HS-5 (cell line): ENCODE measurements at regions not wholly inside any gene's neighbourhood (a gene's known extent, or its start where the extent isn't known, plus 50 kb on each side); places are given as distances from the start of the nearest gene placed in this dataset.

Experiments
- DNase-seq: peaks from one replicate; pipeline ENCODE4 v3.0.0-alpha.2; 2012; ENCODE audit warnings: low read depth

DNA sequence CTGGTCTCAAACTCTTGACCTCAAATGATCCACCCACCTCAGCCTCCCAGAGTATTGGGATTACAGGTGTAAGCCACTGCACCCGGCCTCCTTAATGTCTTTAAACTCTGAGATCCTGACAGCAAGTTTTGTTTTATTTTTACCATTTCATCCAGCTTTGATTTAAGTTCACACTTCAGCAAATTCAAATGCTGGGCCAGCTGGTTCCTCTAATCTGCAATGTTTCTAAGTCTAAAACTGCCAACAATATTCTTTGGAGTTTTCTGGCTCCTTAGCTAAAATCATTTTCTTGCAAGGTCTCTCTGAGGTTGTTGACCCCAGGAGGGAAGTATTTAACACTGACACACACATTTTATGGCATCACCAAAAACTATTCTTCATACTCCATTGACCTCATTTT is 72.0 kb upstream of the COL24A1 start:
- DNase-seq = no peak

DNA sequence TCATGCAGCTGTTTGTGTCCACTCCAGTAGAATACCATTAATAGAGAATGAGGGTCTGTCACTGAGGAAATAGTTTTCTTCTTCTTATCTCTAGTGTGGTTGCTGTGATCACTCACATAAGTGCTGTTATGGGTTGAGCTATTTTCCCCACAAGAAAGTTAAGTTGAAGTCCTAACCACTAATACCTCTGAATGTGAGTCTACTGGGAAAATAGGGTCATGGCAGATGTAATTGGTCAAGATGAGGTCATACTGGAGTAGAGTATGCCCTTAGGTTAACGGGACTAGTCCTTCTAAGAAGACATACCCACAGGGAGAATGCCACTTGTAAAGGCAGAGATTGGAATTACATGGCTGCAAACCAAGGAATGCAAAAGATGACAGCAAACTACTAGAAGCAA is 70.5 kb upstream of the COL24A1 start:
- DNase-seq = no peak

DNA sequence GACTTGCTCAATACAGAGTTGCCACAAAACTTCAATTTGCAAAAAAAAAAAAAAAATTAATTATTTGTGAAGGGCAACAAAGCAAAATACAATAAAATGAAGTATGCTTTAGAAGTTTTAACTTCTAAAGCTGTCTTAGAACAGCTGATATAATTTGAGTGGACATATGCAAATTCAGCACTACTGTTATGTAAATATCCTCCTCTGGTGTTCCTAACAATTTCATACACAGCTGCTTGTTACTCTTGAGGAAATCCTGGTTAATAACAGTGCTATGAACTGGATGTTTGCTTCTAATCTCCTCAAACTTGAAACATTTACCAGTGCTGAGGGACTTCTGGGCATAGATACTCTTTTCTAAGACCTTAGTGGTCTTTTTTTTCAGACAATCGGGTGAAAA is 69.6 kb upstream of the COL24A1 start:
- no peak for DNase-seq

DNA sequence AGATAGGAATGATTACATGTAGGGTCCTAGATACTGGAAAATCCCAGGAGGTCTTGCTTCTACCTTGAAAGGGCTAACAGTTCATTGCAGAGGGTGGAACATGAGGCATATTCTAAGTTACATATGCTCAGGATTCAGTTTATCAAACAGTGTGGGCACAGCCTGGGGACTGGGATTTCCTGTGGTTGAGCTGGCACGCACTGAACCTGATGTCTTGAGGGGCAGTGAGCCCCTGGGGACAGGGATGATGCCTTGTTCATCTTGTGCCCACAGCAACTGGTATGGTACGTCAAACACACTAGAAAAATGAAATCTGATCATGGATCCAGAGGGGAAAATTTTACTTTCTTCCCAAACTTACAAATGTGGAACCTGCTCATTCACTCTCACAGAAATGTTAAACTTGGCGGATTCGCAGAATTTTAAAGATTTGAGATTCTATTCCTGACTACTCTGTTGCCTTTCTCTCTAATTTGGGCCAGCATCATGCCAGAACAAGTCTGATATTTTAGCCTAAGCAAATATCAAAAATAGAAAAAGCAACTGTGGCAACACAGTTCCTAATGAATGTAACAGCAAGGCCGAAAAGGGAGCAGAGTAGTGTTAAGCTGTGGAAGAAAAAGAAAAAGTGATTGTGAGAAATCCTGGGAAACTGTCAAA is 68.2 kb upstream of the COL24A1 start:
- no peak for DNase-seq

DNA sequence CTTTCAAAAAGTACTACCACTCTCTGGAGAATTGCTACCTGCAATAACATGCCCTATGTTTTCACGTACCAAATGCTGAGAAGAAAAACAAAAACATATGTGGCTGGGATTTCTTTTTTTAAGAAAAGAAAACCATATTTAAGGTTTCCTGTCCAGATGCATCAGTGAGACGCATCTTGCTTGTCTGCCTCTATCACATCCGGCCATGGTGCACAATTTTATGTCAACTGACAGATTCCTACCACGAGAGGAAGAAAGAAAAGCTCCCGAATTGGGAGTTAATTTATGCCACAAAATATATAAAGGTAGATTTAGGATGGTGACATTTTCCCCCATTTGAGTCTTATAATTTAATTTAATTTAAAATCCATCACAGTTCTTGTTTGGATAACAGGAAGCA is 62.3 kb upstream of the COL24A1 start:
- DNase-seq = no peak

DNA sequence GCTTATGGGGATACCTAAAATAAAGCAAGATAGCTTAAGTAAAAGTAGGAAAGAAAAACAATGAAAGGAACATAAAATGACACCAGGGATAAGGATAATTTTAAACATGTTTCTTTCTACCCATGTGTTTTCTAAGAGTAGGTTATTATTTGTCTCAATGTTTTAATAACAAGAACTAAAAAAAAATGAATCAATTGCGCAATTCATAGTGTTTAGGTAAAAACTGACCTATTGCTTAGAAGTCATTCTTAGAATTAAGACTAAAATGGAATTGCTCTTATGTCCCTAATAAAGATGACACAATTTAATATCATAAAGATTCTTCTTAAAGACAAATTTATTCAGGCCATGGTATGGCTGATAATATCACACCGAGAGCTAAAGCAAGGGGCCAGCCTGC is 58.0 kb upstream of the COL24A1 start:
- DNase-seq = no peak

DNA sequence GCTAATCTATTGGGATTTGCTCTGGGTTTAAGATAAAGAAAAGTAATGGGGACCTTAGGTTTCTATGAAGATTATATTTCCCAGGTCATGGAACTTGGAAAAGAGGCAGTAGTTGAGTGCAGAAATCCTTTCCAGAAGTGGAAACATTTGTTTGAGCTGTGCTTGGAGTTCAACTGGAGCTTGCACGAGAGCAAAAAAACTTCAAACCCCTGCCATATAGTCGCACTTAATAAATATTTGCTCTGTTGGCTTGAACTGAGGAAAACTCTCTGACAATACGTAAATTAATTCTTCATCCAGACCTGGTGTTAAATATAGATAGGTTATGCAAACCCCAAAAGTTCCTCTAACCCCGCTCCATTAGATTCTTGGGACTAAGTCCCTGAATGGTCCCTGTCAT is 52.8 kb upstream of the COL24A1 start:
- no peak for DNase-seq

DNA sequence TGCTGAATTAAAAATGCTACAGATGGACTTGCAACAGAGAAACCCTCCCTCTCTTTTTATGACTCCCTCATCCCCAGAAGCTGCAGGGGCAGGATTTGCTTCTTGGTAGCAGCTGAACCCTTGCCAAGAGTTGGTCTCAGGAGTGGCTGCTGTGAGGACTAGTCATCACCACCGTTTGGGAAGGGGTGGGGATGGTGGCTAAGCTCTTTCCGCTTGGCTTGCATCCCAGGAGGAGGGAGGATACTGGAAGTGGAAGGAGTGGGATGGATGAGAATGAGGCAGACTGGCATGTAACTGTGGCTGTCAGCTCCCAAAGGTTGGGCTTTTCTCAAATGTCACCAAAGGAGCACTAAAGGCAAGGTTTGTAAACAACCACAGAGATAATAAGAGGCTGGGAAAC is 50.8 kb upstream of the COL24A1 start:
- peak; percentile 70 for DNase-seq
